ENCODE measurements at regions not wholly inside any gene's neighbourhood (a gene's known extent, or its start where the extent isn't known, plus 50 kb on each side); places are given as distances from the start of the nearest gene placed in this dataset.

DNA sequence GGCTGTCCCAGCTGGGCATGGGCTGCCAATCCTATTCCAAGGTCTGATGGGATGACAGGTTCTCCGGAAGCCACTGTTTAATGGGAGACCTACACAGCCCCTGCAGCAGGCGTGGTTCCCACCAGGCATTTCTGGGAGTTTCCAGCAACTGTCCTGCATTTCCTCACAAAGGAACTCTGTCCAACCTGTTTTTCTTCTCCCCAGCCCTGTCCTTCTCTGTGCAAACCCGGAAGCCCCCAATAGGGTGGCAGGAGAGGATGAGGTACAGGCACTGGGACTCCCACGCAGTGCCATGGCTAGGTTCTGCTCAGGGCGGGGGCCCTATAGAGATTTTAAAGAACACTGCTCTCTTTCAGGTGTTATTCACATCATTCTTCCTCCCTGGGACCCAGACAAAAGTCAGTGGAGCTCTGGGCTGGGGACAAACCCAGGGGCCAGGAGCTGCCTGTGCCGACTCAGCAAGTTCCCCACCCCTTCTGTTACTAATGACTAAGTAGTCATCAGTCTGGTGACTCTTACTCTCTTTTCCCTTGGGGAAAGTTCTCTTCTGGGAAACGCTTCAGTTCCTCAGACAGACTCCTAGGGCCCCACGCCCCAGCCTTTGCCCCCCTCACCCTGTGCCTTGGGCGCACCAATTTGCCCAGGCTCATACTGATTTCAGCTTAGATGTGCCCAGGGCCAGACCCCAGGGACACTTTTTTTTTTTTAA is 97.7 kb downstream of the CD47 start:
- H3K27me3 ChIP-seq (ENCODE audit: insufficient read depth, low read length), result no peaks in the 10 kb centered on the region
- peaks cover 35% of the 10 kb centered on the region for H3K4me1 ChIP-seq (ENCODE audit: insufficient read depth, low read length)

DNA sequence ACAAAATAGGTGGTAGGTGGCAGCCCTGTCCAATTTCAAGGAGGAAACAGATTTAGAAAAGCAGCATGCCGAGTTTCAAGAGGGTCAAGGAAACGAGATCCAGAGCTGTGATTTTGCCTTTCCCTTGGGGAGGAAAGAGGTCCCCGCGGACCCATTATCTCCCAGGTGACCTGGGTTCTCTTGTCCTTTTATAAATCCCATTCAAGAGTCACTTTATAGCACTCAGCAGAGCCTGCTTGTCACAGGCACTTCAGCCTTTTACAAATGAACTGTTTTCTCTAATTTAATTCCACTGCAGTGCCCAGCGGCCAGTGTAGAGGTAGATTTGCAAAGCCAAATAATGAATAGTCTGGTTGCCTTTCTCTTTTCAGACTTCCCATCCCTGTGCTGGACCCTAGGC is 99.9 kb downstream of the CD47 start:
- H3K27me3 ChIP-seq (ENCODE audit: insufficient read depth, low read length), result no peaks in the 10 kb centered on the region
- no peak overlapping the region for H3K4me3 ChIP-seq (ENCODE audit: low read length)
- H3K4me1 ChIP-seq (ENCODE audit: insufficient read depth, low read length), result peaks cover 57% of the 10 kb centered on the region
- no peaks in the 10 kb centered on the region for H3K9me3 ChIP-seq (ENCODE audit: low read depth, low read length)

More for the DNA sequence above, 97.7 kb downstream of the CD47 start:
- H3K9me3 ChIP-seq (ENCODE audit: low read depth, low read length), result no peaks in the 10 kb centered on the region
- no peak overlapping the region for H3K4me3 ChIP-seq (ENCODE audit: low read length)

DNA sequence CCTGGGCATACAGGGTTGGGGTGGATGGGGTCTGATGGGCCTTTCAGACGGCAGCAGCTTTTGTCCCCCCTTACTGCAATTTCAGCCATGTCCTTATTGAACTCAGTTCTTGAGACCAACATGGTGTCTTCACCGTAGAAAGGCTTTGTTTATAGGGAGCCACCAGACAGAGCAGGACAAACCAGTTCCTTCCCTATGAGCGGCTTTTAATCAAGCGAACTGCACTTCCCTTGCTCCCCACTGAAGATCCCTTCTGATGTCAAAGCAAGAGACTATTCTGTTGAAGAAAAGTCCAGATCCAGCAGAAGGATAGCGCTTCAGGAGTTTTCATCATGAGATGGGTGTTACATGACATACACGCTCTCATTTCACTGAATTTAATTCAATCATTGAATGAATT is 100.4 kb downstream of the CD47 start:
- H3K9me3 ChIP-seq (ENCODE audit: low read depth, low read length), result no peaks in the 10 kb centered on the region
- H3K27me3 ChIP-seq (ENCODE audit: insufficient read depth, low read length), result no peaks in the 10 kb centered on the region
- peaks cover 61% of the 10 kb centered on the region for H3K4me1 ChIP-seq (ENCODE audit: insufficient read depth, low read length)
- H3K4me3 ChIP-seq (ENCODE audit: low read length), result no peak overlapping the region

DNA sequence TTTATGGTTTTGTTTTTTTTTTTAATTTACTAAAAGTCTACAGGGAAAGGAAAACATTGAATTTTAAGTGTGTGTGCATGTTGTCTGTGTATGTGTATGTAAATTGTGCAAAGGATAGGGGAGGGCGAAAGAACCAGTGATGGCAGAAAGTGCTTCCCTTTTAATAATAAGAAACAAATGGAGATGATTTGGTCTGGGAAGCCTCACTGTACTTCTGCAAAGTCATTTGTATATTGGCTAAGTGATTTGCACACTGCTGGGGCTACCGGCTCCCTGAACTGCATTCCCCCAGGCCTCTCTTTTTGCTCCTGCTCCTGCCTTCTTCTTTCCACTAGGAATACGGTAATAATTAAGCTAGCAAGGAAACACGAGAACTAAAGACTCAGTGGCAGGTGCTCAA is 101.2 kb downstream of the CD47 start:
- H3K4me1 ChIP-seq (ENCODE audit: insufficient read depth, low read length), result peaks cover 64% of the 10 kb centered on the region
- H3K27me3 ChIP-seq (ENCODE audit: insufficient read depth, low read length), result no peaks in the 10 kb centered on the region
- H3K9me3 ChIP-seq (ENCODE audit: low read depth, low read length), result no peaks in the 10 kb centered on the region
- H3K4me3 ChIP-seq (ENCODE audit: low read length), result no peak overlapping the region

DNA sequence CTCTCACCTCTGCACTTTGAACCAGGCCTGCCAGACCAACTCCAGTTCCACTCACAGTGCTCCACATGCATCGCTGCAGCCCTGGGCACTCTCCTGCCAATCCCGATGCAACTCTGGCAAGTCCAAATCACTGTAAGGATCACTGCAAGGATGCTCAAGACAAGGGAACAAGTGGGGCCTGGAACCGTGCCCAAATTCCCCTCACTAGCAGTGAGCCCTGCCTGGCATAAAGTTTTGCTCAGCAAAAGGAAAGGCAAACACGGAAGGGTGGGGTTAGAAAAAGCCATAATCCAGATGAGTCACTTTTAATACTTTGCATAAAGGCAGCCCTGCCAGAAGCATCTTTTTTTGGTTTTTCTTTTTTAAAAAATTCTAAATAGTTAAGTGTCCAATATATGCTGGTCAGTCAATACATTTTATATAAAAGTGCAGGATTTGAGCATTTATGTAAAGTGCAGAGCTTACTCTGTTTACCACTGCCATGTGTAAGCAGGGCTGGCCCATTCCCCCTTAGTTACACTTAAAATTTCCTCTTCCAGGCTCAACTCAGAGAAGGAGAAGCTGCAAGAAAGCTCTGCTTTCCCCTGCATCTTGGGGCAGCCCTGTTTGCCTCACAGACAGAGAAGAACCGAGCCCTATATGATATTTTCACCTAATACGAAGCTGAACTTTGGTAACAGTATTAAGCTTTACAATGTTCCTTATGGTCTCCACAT is 102.2 kb downstream of the CD47 start:
- no peak overlapping the region for H3K4me3 ChIP-seq (ENCODE audit: low read length)
- no peaks in the 10 kb centered on the region for H3K9me3 ChIP-seq (ENCODE audit: low read depth, low read length)
- no peaks in the 10 kb centered on the region for H3K27me3 ChIP-seq (ENCODE audit: insufficient read depth, low read length)
- peaks cover 61% of the 10 kb centered on the region for H3K4me1 ChIP-seq (ENCODE audit: insufficient read depth, low read length)

DNA sequence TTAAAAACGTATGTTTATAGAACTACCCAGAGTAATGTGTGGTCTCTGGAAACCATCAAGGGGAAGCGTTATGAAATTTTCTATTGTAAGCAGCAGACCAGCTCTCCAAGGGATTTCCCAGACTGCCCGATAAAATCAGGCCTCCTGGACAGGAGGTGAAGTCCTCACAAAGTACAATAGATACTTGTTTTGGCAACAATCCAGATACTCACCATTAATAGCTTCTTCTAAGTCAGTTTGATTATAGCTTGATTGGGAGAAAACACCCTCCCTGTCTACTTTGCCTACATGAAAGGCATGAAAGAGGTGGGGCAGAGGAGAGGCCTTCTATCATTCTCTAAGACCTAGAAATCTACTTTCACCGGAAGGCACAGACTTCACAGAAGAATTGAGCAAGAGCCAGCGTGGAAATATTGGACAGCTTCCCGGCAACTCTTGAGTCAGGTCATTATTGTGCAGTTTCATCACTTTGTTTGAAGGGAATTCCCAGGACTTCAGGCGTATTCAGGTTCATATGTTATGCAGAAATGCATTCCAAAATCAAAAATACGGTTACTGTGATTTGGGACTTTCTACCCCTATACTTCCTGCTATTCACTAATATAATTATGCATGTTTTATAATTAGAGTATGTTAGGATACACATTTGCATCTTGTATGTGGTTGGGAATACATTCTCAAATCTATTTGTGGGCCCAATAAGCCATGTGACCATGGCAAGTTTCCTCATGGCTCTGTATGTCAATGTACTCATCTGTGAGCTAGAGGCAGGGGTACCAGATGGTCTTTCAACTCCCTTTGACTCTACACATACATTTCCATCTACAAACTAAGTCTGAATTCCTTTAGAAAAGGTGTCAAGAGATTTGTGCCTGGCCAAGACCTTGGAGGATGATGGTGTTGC is 103.5 kb downstream of the CD47 start:
- Histone ChIP-seq H3K27me3 (ENCODE audit: insufficient read depth, low read length) (no peaks in the 10 kb centered on the region), H3K9me3 (ENCODE audit: low read depth, low read length) (no peaks in the 10 kb centered on the region), H3K4me1 (ENCODE audit: insufficient read depth, low read length) (peaks cover 54% of the 10 kb centered on the region), H3K4me3 (ENCODE audit: low read length) (no peak overlapping the region)

DNA sequence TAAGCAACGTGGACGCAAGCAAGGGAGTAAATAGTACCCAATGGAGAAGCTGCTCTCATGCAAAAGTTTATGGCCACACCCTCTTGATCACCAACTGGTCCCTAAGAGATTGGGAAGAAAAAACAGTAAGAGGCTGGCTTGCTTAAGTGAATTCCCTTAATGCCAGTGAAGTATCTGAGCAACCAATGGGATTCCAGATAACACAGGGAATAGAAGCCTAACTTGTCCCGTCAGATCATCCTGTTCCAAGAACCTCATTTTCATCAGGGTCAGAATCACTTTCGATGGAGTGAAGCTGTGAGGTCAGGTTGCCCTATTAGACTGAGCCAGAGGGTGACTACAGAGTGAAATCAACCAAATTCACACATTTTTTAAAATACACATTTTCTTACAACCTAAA is 104.3 kb downstream of the CD47 start:
- Histone ChIP-seq H3K4me1 (ENCODE audit: insufficient read depth, low read length) (peaks cover 59% of the 10 kb centered on the region), H3K27me3 (ENCODE audit: insufficient read depth, low read length) (no peaks in the 10 kb centered on the region), H3K4me3 (ENCODE audit: low read length) (no peak overlapping the region), H3K9me3 (ENCODE audit: low read depth, low read length) (no peaks in the 10 kb centered on the region)

DNA sequence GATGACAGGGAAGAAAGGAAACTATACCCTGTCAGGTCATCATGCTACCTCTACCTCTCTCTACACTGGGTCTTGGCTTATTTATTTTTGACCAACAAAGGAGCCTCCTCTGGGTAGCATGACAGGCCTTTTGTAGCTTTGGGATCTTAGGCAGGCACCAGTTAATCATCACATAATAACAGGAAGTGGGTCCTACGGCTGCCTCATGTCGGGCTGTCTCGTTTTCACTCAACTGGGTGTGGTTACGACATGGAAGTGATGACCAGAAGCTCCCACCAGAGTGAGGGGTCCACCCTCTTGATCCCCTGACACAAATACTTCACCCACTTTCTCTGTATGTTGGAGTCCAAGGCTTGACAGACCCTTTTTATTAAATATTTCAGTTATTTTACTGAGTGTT is 105.3 kb downstream of the CD47 start:
- Histone ChIP-seq H3K9me3 (ENCODE audit: low read depth, low read length) (no peaks in the 10 kb centered on the region), H3K4me3 (ENCODE audit: low read length) (no peak overlapping the region), H3K4me1 (ENCODE audit: insufficient read depth, low read length) (peaks cover 61% of the 10 kb centered on the region), H3K27me3 (ENCODE audit: insufficient read depth, low read length) (no peaks in the 10 kb centered on the region)

DNA sequence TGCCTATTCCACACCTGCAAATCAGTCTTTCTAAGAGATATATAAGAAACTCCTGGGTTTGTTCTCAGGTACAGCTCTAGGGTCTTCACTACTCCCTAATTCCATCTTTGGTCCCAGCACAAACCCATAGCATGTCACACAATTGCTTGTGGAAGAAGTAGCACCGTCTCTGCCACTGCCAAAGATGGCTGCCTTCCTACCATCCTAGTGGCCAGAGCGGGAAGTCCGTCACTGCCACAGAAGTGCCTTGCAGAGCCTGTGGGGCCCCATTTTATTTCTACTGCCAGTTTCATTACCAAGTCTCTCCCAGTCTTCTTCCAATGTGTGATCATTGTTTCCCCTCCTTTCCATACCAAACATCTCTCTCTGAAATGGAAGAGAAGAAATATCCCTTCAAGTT is 107.6 kb downstream of the CD47 start:
- H3K4me1 ChIP-seq (ENCODE audit: insufficient read depth, low read length), result peaks cover 53% of the 10 kb centered on the region
- H3K9me3 ChIP-seq (ENCODE audit: low read depth, low read length), result no peaks in the 10 kb centered on the region
- H3K27me3 ChIP-seq (ENCODE audit: insufficient read depth, low read length), result no peaks in the 10 kb centered on the region
- H3K4me3 ChIP-seq (ENCODE audit: low read length), result no peak overlapping the region

DNA sequence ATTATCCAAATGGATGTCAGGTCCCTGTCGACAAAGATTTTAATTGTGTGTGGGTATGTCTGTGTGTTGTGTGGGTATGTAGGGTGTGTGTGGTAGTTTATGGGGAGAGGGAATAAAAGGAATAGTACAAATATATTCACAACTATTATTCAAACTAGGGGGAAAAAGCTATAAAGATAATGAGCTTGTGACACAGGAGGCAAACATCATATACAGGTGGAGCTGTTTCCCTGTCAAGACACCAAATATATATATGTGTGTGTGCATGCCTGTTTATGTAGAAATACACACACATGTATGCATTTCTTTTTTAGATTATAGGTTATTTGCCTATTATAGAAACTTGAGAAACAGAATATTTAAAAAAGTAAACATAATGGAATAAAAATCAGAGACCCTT is 108.7 kb downstream of the CD47 start:
- peaks cover 51% of the 10 kb centered on the region for H3K4me1 ChIP-seq (ENCODE audit: insufficient read depth, low read length)
- no peak overlapping the region for H3K4me3 ChIP-seq (ENCODE audit: low read length)

DNA sequence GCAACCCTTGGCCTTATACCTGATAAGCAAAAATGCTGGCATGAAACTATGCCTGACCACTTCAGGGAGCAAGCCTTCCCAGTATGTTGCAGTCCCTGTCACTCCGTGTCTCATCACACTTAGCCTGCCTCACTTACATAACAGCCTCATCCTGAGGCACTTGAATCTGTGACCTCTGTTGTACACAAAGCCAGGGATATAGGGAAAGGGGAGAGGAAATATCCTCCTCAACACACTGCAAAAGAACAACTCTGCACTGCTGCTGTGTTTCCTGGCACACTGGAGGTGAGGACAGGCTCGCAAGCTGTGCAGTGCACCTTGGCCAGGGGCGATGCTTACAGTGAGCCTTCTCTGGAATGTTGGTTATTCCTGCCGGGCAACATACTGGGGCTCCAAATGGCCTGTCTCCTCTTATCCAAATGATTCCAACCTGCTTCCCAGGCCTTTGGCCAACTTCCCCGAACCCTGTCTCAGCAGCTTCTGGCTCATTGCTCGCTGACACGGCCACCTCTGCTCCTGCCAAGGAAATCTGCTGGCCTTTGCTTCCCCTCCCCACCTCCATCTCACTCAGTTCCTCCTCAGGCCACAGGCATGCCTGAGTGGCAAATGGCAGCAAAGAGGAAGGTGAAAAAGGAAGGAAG is 109.2 kb downstream of the CD47 start:
- Histone ChIP-seq H3K9me3 (ENCODE audit: low read depth, low read length) (no peaks in the 10 kb centered on the region), H3K4me1 (ENCODE audit: insufficient read depth, low read length) (peaks cover 46% of the 10 kb centered on the region), H3K27me3 (ENCODE audit: insufficient read depth, low read length) (no peaks in the 10 kb centered on the region), H3K4me3 (ENCODE audit: low read length) (no peak overlapping the region)

More for the DNA sequence above, 108.7 kb downstream of the CD47 start:
- no peaks in the 10 kb centered on the region for H3K27me3 ChIP-seq (ENCODE audit: insufficient read depth, low read length)
- no peaks in the 10 kb centered on the region for H3K9me3 ChIP-seq (ENCODE audit: low read depth, low read length)

DNA sequence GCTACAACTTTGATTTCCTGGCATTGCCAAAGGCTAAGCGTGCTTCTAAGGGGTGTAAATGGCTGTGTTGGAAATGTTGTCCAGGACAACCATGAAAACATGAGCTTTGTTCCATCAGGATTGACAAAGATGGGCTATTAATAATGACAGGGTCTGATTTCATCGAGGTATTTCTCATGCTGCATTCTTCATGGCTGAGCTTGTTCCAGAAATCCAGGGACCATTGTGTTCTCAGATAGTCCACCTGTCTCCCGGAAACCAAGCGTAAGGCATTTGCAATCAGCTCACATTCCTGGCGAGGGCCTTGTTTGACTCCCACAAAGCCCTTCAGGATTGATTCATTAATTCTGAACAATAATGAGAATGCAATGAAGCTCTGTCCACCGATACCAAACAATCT is 111.3 kb downstream of the CD47 start:
- Histone ChIP-seq H3K4me3 (ENCODE audit: low read length) (no peak overlapping the region), H3K4me1 (ENCODE audit: insufficient read depth, low read length) (peaks cover 48% of the 10 kb centered on the region), H3K9me3 (ENCODE audit: low read depth, low read length) (no peaks in the 10 kb centered on the region), H3K27me3 (ENCODE audit: insufficient read depth, low read length) (no peaks in the 10 kb centered on the region)

DNA sequence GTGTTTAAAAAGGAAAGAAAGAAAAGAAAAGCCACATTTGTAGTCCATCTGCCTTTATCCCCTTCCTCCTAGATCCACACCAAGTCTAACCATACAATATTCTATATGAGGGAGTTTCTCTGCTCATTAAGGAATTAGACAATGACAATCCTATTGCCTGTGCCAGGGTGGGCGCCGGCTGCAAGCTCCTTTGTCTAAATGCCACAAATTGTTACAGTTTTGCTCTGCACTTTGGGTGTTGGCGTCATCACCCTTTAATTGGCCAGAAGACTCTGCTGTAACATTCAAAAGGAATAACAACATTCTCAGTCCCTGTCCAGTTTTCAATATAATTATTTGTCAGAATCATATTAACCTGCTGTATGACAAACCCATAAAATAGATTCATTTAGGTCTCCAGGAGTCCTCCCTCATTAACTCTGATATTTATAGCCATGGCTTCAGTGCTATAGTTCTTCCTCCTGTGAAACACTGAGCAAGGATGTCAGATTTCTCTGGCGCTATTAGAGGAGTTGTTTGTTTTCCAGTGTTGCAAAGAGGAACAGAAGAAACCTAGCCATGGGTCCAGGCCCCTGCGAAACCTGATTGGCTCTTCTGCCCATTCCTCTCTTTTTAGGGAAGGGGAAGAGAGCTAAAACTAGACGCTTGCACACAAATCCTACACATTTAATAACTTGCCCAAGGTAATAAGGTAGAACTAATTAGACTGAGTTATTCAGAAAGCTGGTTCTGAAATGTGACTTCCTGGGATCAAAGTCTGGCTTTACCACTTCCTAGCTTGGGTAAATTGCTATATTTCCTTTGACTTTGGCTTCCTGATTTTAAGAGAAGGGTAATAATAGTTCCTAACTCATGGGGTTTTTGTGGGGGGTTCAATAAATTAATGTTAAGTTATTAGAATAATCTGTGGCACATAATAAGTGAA is 112.4 kb downstream of the CD47 start:
- H3K27me3 ChIP-seq (ENCODE audit: insufficient read depth, low read length), result no peaks in the 10 kb centered on the region
- no peak overlapping the region for H3K4me3 ChIP-seq (ENCODE audit: low read length)
- H3K9me3 ChIP-seq (ENCODE audit: low read depth, low read length), result no peaks in the 10 kb centered on the region
- peaks cover 48% of the 10 kb centered on the region for H3K4me1 ChIP-seq (ENCODE audit: insufficient read depth, low read length)
